GM12892 (cell line): ENCODE measurements at regions not wholly inside any gene's neighbourhood (a gene's known extent, or its start where the extent isn't known, plus 50 kb on each side); places are given as distances from the start of the nearest gene placed in this dataset.

Source experiments
- POLR2A ChIP-seq: IDR thresholded peaks from 2 replicates; pipeline ENCODE4 v1.6.1; 2011; ENCODE audit warnings: low read depth, low read length, control low read depth
- POLR2AphosphoS5 ChIP-seq: IDR thresholded peaks from 2 replicates; pipeline ENCODE4 v1.6.1; 2011; ENCODE audit warnings: low read depth, low read length, control low read depth

GRCh38 chr6:74134327-74134726, 438.3 kb downstream of the CD109 start:
- TF ChIP-seq POLR2AphosphoS5 = no peak
- no peak for TF ChIP-seq POLR2A
